NOMO-1 treated with dmso at 0.1 percent for 144 hours (cell line): ENCODE measurements at regions not wholly inside any gene's neighbourhood (a gene's known extent, or its start where the extent isn't known, plus 50 kb on each side); places are given as distances from the start of the nearest gene placed in this dataset.
"Not testable (repeated sequence)": the region's sequence is repeated elsewhere in the genome, so short reads cannot be mapped to it uniquely, and the experiment has no call there.

Experiments used
- DNase-seq: peaks from one replicate; lab custom pipeline; 2025; ENCODE audit not compliant: unreplicated experiment; lab: John Stamatoyannopoulos, UW

- no peak for DNase-seq
Observed at GRCh38 chr13:99743094-99743493, 228.5 kb downstream of the ZIC5 start.

- no peak for DNase-seq
Observed at GRCh38 chr13:99741960-99742359, 229.6 kb downstream of the ZIC5 start.

- no peak for DNase-seq
Observed at GRCh38 chr13:99740251-99740979, 231.2 kb downstream of the ZIC5 start.

- no peak for DNase-seq
Observed at GRCh38 chr13:99738626-99739025, 232.9 kb downstream of the ZIC5 start.

GRCh38 chr13:99737481-99738245, 233.9 kb downstream of the ZIC5 start:
- DNase-seq: no peak

GRCh38 chr13:99736541-99736940, 235.0 kb downstream of the ZIC5 start:
- no peak for DNase-seq

DNA sequence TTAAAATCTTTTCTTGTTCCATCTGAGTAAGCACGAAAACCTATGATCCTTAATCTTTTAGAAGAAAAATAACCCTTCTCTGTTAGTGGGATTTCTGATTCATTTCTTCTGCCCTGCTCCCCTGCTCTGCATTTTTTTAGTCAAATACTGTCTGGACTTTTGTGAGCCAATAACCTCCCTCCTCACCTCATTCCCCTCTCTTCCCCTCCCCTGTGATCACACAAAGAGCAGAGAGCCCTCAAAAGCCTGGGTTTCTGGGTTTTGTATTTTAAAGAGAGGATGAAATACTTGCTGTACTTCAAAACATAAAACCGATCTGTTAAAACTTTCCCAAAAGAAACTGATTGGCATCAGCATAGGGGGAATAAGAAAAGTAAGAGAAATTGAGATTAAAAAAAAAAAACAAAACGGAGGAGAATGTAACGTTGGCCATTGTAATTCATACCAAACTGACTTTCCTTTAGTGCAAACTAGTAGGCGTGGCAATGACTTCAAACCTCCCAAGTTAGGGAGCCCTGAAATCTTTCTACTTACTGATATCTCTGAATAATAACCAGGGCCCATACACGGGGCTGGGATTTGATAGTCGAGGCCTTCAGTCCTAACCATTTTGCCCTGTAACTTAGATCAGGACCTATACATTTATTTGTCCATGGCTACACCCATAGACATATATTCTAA, 232.9 kb downstream of the TM9SF2 start:
- no peak for DNase-seq

GRCh38 chr13:99733346-99733745, 232.1 kb downstream of the TM9SF2 start:
- no peak for DNase-seq

- no peak for DNase-seq
Observed at GRCh38 chr13:99731747-99732146, 230.5 kb downstream of the TM9SF2 start.

DNA sequence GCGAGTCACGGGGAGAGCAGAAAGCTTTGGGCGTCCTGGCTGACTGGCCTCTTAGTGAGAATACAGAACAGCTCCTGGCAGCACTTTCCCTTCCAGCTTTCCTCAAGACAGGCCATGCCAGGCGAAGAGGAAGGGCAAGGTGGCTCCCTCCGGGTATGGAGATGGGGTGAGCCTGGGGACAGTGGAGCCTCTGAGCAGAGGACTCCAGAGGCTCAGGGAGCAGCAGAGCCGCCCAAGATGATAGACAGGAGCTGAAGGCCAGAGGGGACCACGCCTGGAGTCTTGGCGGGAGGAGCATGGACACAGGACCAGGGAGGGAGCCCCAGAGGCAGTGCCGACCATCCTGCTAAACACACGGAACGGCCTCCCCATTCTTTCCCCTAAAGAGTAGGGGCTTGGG, 229.1 kb downstream of the TM9SF2 start:
- DNase-seq: no peak

DNA sequence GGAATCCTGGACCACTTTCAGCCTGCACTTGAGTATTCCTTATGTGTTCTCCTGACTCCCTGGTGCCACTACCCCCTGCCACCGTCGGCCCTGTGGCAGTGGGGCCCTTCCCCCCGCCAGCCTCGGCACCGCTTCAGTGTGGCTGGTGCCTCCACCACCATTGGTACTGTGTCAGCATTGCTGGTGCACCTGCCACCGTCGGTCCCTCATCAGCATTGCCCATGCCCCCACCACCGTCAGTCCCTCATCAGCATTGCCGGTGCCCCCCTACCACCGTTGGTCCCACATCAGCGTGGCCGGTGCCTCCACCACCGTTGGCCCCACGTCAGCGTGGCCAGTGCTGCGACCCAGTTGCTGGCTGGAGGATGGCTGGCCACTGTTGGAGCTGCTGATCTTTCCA, 228.5 kb downstream of the TM9SF2 start:
- no peak for DNase-seq

GRCh38 chr13:99727651-99728050, 226.4 kb downstream of the TM9SF2 start:
- DNase-seq: not testable (repeated sequence)

- DNase-seq: no peak
Observed at GRCh38 chr13:99726282-99726894, 225.1 kb downstream of the TM9SF2 start.

- no peak for DNase-seq
Observed at GRCh38 chr13:99725644-99726043, 224.4 kb downstream of the TM9SF2 start.

DNA sequence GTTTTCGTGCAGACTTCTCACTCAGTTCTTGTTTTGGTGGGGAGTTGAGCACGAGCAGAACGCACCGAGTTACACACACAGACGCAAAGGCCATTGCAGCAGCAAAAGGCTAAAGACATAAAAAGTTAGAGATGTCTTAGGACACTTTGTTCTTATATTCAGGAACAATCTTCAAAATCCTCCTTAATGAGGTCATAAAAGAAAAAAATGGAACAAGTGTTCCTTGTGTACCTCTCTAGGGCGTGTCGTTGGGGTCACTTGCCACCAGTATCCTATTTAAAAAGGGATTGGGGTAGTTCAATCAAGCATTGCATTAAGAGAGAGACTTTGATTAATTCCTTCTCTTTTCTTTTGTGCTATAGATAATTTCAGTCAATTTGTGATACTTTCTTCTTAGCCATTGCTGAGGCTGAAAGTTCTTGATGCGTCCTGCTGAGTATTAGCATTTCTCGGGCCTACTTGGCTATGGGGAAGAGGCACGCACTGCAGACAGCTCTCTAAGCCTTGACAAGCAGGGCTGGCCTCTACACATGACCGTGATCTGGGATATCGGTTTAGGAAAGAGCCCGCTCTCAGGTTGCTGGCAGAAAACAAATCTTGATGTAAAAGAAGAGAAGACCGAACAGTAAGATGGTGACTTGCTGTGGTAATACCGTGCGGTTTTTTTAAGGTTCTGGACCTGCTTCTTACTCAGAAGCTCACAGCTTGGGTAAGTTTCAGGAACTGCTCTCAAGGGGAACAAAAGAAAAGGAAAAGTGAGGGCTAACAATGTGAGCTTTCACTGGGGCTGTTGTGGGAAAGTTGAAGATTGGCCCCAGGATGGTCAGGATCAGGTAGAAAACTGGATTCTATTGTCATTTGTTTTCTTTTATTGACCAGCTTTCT, 223.6 kb downstream of the TM9SF2 start:
- no peak for DNase-seq

GRCh38 chr13:99723878-99724277, 222.6 kb downstream of the TM9SF2 start:
- no peak for DNase-seq

- no peak for DNase-seq
Observed at GRCh38 chr13:99722931-99723330, 221.7 kb downstream of the TM9SF2 start.

- DNase-seq: no peak
Observed at GRCh38 chr13:99722338-99722818, 221.1 kb downstream of the TM9SF2 start.

DNA sequence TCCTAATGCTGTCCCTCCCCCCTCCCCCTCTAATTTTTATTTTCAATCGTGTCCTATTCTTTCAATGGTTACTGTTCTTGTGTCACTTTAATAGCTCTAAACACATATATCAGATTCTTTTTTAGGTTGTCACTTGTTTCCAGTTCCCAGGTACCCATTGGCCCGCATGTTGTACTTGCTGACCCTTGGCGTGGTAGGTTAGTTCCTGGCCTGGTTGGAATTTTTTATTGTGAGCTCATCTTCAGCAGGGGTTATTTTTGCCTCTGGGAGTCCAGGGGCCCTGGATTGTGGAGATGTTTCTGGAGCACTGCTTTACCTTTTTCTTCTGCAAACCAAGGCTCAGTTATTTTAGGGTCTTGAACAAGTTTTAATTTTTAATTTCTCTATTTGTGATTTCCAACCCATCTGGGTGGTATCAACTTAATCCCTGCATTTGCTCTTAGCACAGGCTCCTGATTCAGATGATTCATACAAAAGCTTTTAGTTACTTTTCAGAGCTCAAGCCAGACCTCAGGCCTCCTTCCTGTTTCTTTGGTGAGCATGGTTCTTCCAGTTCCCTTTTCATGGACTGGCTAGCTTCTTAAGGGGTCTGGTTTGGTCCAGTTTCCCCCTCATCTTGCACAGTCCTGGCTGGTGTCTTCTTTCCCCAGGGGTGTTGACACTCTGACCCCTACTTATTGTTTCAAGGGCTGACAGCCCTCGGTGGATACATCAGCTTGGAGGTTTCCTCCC, 220.5 kb downstream of the TM9SF2 start:
- DNase-seq: peak; percentile 39
